Subcutaneous abdominal adipose tissue (tissue), 5 donors: ENCODE measurements at regions not wholly inside any gene's neighbourhood (a gene's known extent, or its start where the extent isn't known, plus 50 kb on each side); places are given as distances from the start of the nearest gene placed in this dataset.

Source experiments
- H3K27ac ChIP-seq: one replicate; pipeline ENCODE4 v1.7.0; 2013; ENCODE audit warnings: low read depth, mild to moderate bottlenecking, inconsistent platforms, low read length, moderate library complexity
- H3K27me3 ChIP-seq, 5 donors: one replicate each; pipeline ENCODE4 v1.7.0; 2013; ENCODE audit warnings: low read length in 5 of 5, inconsistent platforms in 1 of 5; ENCODE audit not compliant: control insufficient read depth in 5 of 5, insufficient read depth in 4 of 5
- H3K36me3 ChIP-seq, 5 donors: one replicate each; pipeline ENCODE4 v1.7.0; 2013; ENCODE audit warnings: low read length in 5 of 5; ENCODE audit not compliant: control insufficient read depth in 5 of 5, insufficient read depth in 5 of 5
- H3K4me1 ChIP-seq, 5 donors: one replicate each; pipeline ENCODE4 v1.7.0; 2013; ENCODE audit warnings: low read length in 5 of 5, mild to moderate bottlenecking in 3 of 5, moderate library complexity in 1 of 5; ENCODE audit not compliant: control insufficient read depth in 5 of 5, insufficient read depth in 5 of 5
- H3K4me3 ChIP-seq, 5 donors: one replicate each; pipeline ENCODE4 v1.7.0; 2013; ENCODE audit warnings: low read length in 5 of 5, low read depth in 1 of 5
- H3K9ac ChIP-seq, 5 donors: one replicate each; pipeline ENCODE4 v1.7.0; 2013; ENCODE audit warnings: low read length in 5 of 5, mild to moderate bottlenecking in 4 of 5, moderate library complexity in 3 of 5
- H3K9me3 ChIP-seq, 5 donors: one replicate each; pipeline ENCODE4 v1.7.0; 2013; ENCODE audit warnings: low read length in 5 of 5; ENCODE audit not compliant: control insufficient read depth in 5 of 5
- donor health status: healthy.
- donor health status: healthy.
- donor health status: healthy.
- donor health status: healthy.
- donor health status: healthy.

DNA sequence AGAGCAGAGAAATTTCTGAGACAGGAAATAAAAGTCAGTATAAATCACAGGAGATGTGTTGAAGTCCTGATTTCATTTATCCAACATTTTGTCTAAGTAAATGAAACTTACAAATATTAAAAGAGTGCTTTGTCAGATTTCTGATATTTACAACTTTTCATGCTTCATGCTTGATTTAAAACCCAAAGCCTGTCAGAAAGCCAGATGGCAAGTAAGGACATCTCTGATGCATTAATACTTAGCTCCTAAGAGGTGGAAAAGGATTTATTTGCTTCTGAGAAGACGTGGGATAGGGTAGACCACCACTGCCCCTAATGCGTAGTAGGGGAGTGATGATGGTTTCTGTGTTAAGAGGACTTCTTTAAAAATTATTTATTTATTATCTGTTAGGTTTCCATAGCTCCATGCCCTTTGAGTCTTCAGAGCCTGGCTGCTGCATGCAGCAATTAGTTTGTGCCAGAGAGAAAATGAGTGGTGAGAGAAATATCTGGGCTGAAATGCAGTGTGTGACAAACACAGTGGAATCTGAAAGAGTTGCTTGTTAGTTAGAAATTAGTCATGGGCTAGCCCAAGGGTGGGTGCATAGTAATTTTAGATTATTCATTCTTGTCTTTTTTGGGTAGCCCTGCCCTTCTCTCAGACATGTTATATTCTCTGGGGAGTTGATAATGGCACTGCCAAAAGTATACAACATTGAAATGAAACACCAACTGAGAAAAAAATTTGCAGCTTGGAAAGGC is 333.8 kb downstream of the C4orf33 start:
- Histone ChIP-seq H3K36me3 (no peaks in the 10 kb centered on the region), H3K27ac (no peak overlapping the region), H3K9me3 (no peaks in the 10 kb centered on the region), H3K27me3 (no peaks in the 10 kb centered on the region), H3K4me3 (no peak overlapping the region), H3K4me1 (no peaks in the 10 kb centered on the region), H3K9ac (no peak overlapping the region)

DNA sequence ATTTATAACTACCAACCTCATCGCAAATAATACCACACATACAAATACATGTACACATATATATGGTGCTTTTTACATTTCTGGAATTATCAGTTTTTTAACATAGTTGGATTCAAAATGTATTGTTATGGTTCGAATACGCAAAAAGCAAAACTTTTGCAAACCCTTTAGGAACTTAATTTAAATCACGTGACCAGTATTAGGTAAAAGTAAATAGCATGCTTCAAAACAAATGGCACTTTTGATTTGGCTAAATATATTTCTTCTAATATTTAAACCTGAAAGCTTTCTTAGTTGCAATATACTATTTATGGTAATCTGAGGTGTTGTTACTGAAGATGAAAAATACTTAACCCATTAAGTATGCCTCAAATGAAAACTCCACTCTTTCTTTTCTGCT is 341.4 kb downstream of the C4orf33 start:
- H3K9ac ChIP-seq = no peak overlapping the region
- no peaks in the 10 kb centered on the region for H3K9me3 ChIP-seq
- no peaks in the 10 kb centered on the region for H3K27me3 ChIP-seq
- no peaks in the 10 kb centered on the region for H3K36me3 ChIP-seq
- H3K4me3 ChIP-seq = no peak overlapping the region
- H3K4me1 ChIP-seq = no peaks in the 10 kb centered on the region
- H3K27ac ChIP-seq = no peak overlapping the region

DNA sequence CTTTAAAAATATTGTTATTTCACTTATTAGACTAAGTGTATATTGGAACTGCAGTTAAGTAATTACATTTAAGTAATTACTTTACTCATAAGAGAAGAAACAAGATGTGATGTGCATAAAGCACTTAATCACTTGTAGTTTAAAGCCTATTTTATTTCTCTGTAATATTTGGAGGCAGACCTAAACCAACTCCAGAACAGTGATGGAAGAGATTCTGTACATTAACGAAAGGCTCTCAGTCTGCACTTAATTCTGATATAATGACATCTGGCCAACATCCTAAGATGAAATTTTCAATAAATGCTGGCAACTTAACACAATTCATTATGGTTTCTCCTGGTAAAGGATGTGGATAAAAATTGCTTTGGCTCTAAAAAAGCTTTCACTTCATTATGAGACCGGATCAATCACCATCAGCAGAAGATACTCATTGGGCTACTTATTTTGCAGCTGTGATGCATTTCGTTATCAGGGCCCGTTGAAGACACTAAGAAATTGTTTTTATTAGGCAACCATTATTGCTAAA is 342.6 kb downstream of the C4orf33 start:
- no peaks in the 10 kb centered on the region for H3K9me3 ChIP-seq
- H3K36me3 ChIP-seq = no peaks in the 10 kb centered on the region
- H3K9ac ChIP-seq = no peak overlapping the region
- no peaks in the 10 kb centered on the region for H3K27me3 ChIP-seq
- H3K4me1 ChIP-seq = no peaks in the 10 kb centered on the region
- H3K4me3 ChIP-seq = no peak overlapping the region
- H3K27ac ChIP-seq = no peak overlapping the region

DNA sequence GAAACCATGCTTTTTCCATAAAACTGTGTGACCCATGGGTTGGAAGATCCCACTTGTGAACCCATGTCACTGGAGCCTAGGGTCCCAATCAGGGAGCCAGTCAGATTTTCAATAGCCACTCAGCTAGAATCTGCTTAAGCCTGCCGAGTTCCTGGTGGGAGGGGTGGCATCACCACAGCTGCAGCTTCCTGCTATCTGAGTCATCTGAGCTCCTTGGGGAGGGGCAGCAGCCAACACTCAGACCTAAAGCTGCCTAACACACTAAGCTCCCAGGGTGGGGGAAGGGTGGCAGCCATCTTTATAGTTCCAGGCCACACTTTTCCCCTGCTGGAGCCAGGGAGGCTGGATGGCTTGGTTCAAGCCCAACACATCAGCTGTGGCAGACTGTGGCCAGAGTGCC is 350.1 kb downstream of the C4orf33 start:
- no peaks in the 10 kb centered on the region for H3K9me3 ChIP-seq
- no peak overlapping the region for H3K9ac ChIP-seq
- H3K4me3 ChIP-seq = no peak overlapping the region
- H3K4me1 ChIP-seq = no peaks in the 10 kb centered on the region
- H3K36me3 ChIP-seq = no peaks in the 10 kb centered on the region
- H3K27ac ChIP-seq = no peak overlapping the region
- H3K27me3 ChIP-seq = no peaks in the 10 kb centered on the region

DNA sequence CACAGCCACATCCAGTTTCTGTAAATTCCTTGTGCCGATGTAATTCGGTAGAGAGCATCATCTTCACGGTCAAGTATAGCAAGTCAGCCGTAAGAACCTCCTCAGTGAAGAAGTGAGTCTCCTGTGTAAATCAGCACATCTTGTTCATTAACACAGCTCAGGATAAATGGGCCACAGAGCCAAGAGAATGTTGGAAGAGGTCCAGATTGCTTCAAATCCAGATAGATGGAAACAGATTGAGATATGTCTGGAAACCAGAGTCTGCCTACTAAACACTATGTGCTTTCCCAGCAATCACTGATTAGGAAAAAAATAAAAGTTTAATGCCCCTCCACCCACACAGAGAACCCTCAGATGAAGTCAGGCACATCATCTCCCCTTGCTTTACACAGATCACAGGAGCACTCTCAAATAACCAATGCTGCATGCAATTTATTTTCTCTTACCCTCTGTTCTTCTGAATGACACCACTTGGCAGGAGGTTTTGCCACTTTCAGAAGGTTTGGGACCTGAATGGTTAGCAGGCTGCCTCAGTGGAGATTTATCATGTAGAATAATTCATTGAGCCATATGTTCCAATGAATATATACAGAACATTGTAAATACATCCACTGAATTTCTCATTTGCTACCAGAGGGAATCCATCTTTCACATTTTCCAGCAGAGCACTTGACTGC is 357.7 kb downstream of the C4orf33 start:
- no peak overlapping the region for H3K4me3 ChIP-seq
- no peaks in the 10 kb centered on the region for H3K36me3 ChIP-seq
- H3K4me1 ChIP-seq = no peaks in the 10 kb centered on the region
- no peak overlapping the region for H3K27ac ChIP-seq
- no peak overlapping the region for H3K9ac ChIP-seq
- H3K27me3 ChIP-seq = no peaks in the 10 kb centered on the region
- H3K9me3 ChIP-seq = no peaks in the 10 kb centered on the region

DNA sequence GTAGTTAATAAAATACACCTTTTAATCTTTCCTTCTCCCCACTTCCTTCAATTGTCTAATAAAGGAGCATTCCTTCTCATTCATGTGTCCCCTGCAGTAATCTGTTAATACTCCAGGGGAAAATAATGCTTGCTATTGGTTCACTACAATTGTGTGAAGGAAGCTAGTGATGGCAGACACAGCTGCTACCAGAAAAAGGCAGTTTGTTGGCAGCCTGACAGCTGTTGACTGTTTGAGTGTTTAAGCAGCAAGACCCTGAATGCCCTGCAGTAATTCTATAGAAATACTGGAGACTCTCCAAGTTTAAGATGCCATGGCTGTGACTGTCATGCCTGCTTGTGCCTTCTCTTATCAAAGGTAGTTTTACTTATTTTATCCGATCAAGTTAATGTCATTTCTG is 359.5 kb downstream of the C4orf33 start:
- Histone ChIP-seq H3K9ac (no peak overlapping the region), H3K4me3 (no peak overlapping the region), H3K36me3 (no peaks in the 10 kb centered on the region), H3K4me1 (no peaks in the 10 kb centered on the region), H3K27me3 (no peaks in the 10 kb centered on the region), H3K9me3 (no peaks in the 10 kb centered on the region), H3K27ac (no peak overlapping the region)

DNA sequence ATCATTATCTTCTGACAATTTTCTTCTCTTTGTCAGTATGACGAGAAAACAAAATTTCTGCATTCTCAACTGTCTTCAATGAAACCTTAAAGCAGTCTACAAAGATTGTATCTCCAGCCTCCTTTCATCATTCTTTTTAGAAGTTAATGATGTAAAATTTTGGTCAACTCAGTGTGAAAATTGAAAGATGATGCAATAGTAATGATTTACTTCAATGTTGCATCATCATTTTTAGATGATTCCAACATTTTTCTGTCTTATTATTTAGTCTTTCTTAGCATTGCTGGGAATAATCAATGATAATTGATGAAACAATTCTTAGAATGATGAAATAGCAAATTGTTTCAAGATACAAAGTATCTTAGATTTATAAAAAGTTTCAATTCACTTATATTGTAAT is 372.7 kb downstream of the C4orf33 start:
- no peaks in the 10 kb centered on the region for H3K36me3 ChIP-seq
- H3K9ac ChIP-seq = no peak overlapping the region
- no peaks in the 10 kb centered on the region for H3K27me3 ChIP-seq
- H3K9me3 ChIP-seq = no peaks in the 10 kb centered on the region
- no peak overlapping the region for H3K27ac ChIP-seq
- H3K4me3 ChIP-seq = no peak overlapping the region
- no peaks in the 10 kb centered on the region for H3K4me1 ChIP-seq

DNA sequence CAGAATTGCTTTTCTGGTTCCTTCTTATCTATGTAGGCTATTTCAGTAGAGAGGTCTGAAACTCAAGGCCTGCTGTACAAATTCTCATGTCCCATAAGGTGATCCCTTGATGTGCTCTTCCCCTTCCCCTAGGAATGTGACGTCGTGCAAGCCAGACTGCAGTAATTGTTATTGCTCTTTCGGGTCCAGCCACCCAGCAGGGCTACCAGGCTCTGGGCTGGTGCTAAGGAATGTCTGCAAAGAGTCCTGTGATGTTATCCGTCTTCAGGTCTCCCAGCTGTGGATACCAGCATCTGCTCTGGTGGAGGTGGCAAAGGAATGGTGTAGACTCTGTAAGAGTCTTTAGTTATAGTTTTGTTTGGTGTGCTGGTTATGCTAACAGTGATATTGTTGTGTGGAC is 378.7 kb downstream of the C4orf33 start:
- H3K27me3 ChIP-seq = no peaks in the 10 kb centered on the region
- H3K27ac ChIP-seq = no peak overlapping the region
- H3K9me3 ChIP-seq = peaks cover 0 to 13% (median 3%) of the 10 kb centered on the region in 5 donors
- H3K9ac ChIP-seq = no peak overlapping the region
- no peaks in the 10 kb centered on the region for H3K36me3 ChIP-seq
- no peak overlapping the region for H3K4me3 ChIP-seq
- no peaks in the 10 kb centered on the region for H3K4me1 ChIP-seq

DNA sequence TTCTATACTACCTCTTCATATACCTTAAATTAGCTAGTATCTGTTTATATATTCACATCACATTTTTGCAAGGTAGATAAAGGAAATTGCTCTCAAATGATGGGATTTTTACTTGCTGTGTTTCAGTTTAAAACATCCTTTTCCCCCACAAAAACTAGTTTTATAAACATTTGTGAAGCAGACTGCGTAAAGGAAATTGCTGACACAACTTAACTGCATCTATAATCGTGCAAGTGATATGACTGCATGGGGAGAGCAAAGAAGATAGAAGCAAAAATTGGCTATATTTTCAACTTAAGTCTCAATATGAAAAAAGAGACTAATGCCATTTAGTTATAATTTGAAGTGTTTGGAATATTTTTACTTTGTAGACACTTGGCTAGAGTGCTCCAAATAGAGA is 385.2 kb downstream of the C4orf33 start:
- Histone ChIP-seq H3K4me1 (no peaks in the 10 kb centered on the region), H3K27ac (no peak overlapping the region), H3K27me3 (no peaks in the 10 kb centered on the region), H3K36me3 (no peaks in the 10 kb centered on the region), H3K4me3 (no peak overlapping the region), H3K9ac (no peak overlapping the region), H3K9me3 (peaks cover 0 to 2% (median 0%) of the 10 kb centered on the region in 5 donors)

DNA sequence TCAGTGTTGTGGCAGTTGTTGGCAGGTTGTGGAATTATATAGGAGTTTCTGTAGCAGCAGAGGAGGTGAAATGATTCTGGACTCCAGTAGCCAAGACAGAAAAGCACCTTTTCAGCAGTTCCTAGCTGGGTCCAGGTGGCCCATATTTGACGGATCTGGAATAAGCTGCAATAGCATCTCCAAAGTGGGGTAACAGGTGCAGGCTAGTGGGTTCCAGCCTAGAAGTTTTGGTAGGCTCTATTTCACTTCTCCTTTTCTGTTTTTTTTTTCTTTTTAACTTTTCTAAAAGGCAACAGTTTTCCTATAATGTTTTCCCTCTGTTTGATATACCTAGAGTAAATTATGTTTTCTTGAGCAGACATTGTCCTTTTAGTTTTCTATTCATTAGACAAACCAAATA is 392.5 kb downstream of the C4orf33 start:
- Histone ChIP-seq H3K4me3 (no peak overlapping the region), H3K9me3 (peaks cover 0 to 2% (median 0%) of the 10 kb centered on the region in 5 donors), H3K27ac (no peak overlapping the region), H3K9ac (no peak overlapping the region), H3K36me3 (no peaks in the 10 kb centered on the region), H3K27me3 (no peaks in the 10 kb centered on the region), H3K4me1 (no peaks in the 10 kb centered on the region)
